SK-N-SH (cell line): ENCODE measurements at regions not wholly inside any gene's neighbourhood (a gene's known extent, or its start where the extent isn't known, plus 50 kb on each side); places are given as distances from the start of the nearest gene placed in this dataset.

Experiments
- CTCF ChIA-PET: fragments of 300-600, 350-600 bp; formaldehyde crosslinking; extraction: SDS; loops from one replicate; lab custom pipeline; 2021; lab: Yijun Ruan, JAX
- POLR2A ChIA-PET: fragments of 350-600 bp; sonication (Branson Sonifier 250); formaldehyde crosslinking; extraction: SDS; loops from one replicate; lab custom pipeline; 2020; ENCODE audit warnings: antibody characterized with exemption, inconsistent platforms; lab: Yijun Ruan, JAX
- DNase-seq: peaks from one replicate; pipeline ENCODE4 v3.0.0; 2012
- H2AFZ ChIP-seq: fragments of 200-600 bp; sonication (generic); 2 replicates; pipeline ENCODE4 v1.8.1; 2016; ENCODE audit warnings: antibody characterized with exemption, mild to moderate bottlenecking, low read depth
- H3F3A ChIP-seq: fragments of 200-600 bp; sonication (generic); replicated peaks from 2 replicates; pipeline ENCODE3; 2016; ENCODE audit warnings: antibody characterized with exemption, mild to moderate bottlenecking; ENCODE audit not compliant: insufficient read depth
- H3K27ac ChIP-seq, 2 experiments: fragments of 200-500 bp in 1 of 2; fragments of 200-600 bp in 1 of 2; sonication (Bioruptor generic) in 1 of 2; sonication (generic), shearing (Covaris generic) in 1 of 2; 2 replicates each; pipeline versions ENCODE4 v1.5.1 to v1.6.1; 2014 to 2016; ENCODE audit warnings: low read depth in 2 of 2, inconsistent platforms in 1 of 2, low read length in 1 of 2, mild to moderate bottlenecking in 1 of 2, mixed read lengths in 1 of 2
- H3K27me3 ChIP-seq: fragments of 200-600 bp; sonication (generic), shearing (Covaris generic); 2 replicates; pipeline ENCODE4 v1.6.1; 2016; ENCODE audit warnings: mixed run types; ENCODE audit not compliant: insufficient read depth
- H3K36me3 ChIP-seq, 2 experiments: fragments of 200-500 bp in 1 of 2; fragments of 200-600 bp in 1 of 2; sonication (Bioruptor generic) in 1 of 2; sonication (generic) in 1 of 2; replicated peaks in 1 of 2; 2 replicates each; pipeline versions ENCODE3 to v1.5.1; 2014 to 2016; ENCODE audit warnings: low read length in 1 of 2, mild to moderate bottlenecking in 1 of 2; ENCODE audit not compliant: insufficient read depth in 2 of 2, control insufficient read depth in 1 of 2
- H3K4me1 ChIP-seq, 2 experiments: fragments of 200-500 bp in 1 of 2; fragments of 200-600 bp in 1 of 2; sonication (Bioruptor generic) in 1 of 2; sonication (generic), shearing (Covaris generic) in 1 of 2; 2 replicates each; pipeline versions ENCODE4 v1.5.1 to v1.6.1; 2014 to 2016; ENCODE audit warnings: low read depth in 1 of 2, low read length in 1 of 2, mixed run types in 1 of 2; ENCODE audit not compliant: insufficient read depth in 2 of 2, control insufficient read depth in 1 of 2
- H3K4me2 ChIP-seq: fragments of 200-600 bp; sonication (generic), shearing (Covaris generic); 2 replicates; pipeline ENCODE4 v1.6.1; 2017; ENCODE audit warnings: mixed run types
- H3K4me3 ChIP-seq, 2 experiments: fragments of 200-500 bp in 1 of 2; fragments of 200-600 bp in 1 of 2; sonication (Bioruptor generic) in 1 of 2; sonication (generic), shearing (Covaris generic) in 1 of 2; 2 replicates each; pipeline versions ENCODE4 v1.5.1 to v1.8.1; 2014 to 2016; ENCODE audit warnings: low read depth in 2 of 2, inconsistent platforms in 1 of 2, low read length in 1 of 2, mild to moderate bottlenecking in 1 of 2, mixed read lengths in 1 of 2, moderate library complexity in 1 of 2
- H3K79me2 ChIP-seq: fragments of 200-600 bp; sonication (generic); 2 replicates; pipeline ENCODE4 v1.8.1; 2017; ENCODE audit warnings: mild to moderate bottlenecking; ENCODE audit not compliant: insufficient read depth
- H3K9ac ChIP-seq: fragments of 200-600 bp; sonication (generic); 2 replicates; pipeline ENCODE4 v1.6.1; 2017; ENCODE audit warnings: mixed run types
- H3K9me2 ChIP-seq: fragments of 200-600 bp; sonication (generic); 2 replicates; pipeline ENCODE4 v1.6.1; 2017; ENCODE audit warnings: mixed run types
- H3K9me3 ChIP-seq: fragments of 200-600 bp; sonication (generic); 2 replicates; pipeline ENCODE4 v1.6.1; 2017; ENCODE audit warnings: mixed run types, mild to moderate bottlenecking, moderate library complexity
- H4K20me1 ChIP-seq: fragments of 200-600 bp; sonication (generic); 2 replicates; pipeline ENCODE4 v1.6.1; 2017; ENCODE audit warnings: mild to moderate bottlenecking, mixed run types; ENCODE audit not compliant: insufficient read depth
- CTCF ChIP-seq: fragments of 200-600 bp; sonication (generic); IDR thresholded peaks from 2 replicates; pipeline ENCODE4 v1.6.1; 2017; ENCODE audit warnings: antibody characterized with exemption, mild to moderate bottlenecking, moderate library complexity
- ELF1 ChIP-seq: IDR thresholded peaks from 2 replicates; pipeline ENCODE4 v1.4.0; 2012
- EZH2phosphoT487 ChIP-seq: fragments of 200-600 bp; sonication (generic); IDR thresholded peaks from 2 replicates; pipeline ENCODE4 v1.6.1; 2017; ENCODE audit warnings: low read depth, mixed run types, mild to moderate bottlenecking, antibody characterized with exemption, moderate library complexity, borderline replicate concordance
- FOSL2 ChIP-seq: IDR thresholded peaks from 2 replicates; pipeline ENCODE4 v1.4.0; 2012; ENCODE audit warnings: low read depth, mild to moderate bottlenecking, moderate library complexity, borderline replicate concordance
- FOXM1 ChIP-seq: IDR thresholded peaks from 2 replicates; pipeline ENCODE4 v1.4.0; 2012; ENCODE audit warnings: low read depth, mild to moderate bottlenecking
- GATA2 ChIP-seq: sonication (generic); formaldehyde crosslinking; IDR thresholded peaks from 2 replicates; pipeline ENCODE4 v1.5.0; 2020; ENCODE audit warnings: mild to moderate bottlenecking, missing genetic modification reagents
- IRF3 ChIP-seq: fragments of 150-350 bp; IDR thresholded peaks from 2 replicates; pipeline ENCODE4 v1.6.1; 2016; ENCODE audit warnings: mild to moderate bottlenecking, low read depth, low read length
- MAX ChIP-seq: IDR thresholded peaks from 2 replicates; pipeline ENCODE4 v1.4.0; 2012; ENCODE audit warnings: low read depth
- MEF2A ChIP-seq: IDR thresholded peaks from 2 replicates; pipeline ENCODE4 v1.4.0; 2012; ENCODE audit warnings: low read depth, borderline replicate concordance
- NFIC ChIP-seq: IDR thresholded peaks from 2 replicates; pipeline ENCODE4 v1.4.0; 2012; ENCODE audit warnings: borderline replicate concordance
- NRF1 ChIP-seq: IDR thresholded peaks from 2 replicates; pipeline ENCODE4 v1.6.1; 2012; ENCODE audit warnings: low read depth, mild to moderate bottlenecking, low read length
- RAD21 ChIP-seq: IDR thresholded peaks from 2 replicates; pipeline ENCODE4 v1.6.1; 2012; ENCODE audit warnings: mild to moderate bottlenecking, low read length
- RCOR1 ChIP-seq: fragments of 150-350 bp; IDR thresholded peaks from 2 replicates; pipeline ENCODE4 v1.6.1; 2017; ENCODE audit warnings: antibody characterized with exemption, low read length
- SIN3A ChIP-seq: IDR thresholded peaks from 2 replicates; pipeline ENCODE4 v1.6.1; 2012; ENCODE audit warnings: low read depth, mild to moderate bottlenecking, low read length, moderate library complexity, borderline replicate concordance
- TAF1 ChIP-seq: IDR thresholded peaks from 2 replicates; pipeline ENCODE4 v1.6.1; 2012; ENCODE audit warnings: low read depth, mild to moderate bottlenecking, low read length, moderate library complexity, borderline replicate concordance
- TCF12 ChIP-seq: IDR thresholded peaks from 2 replicates; pipeline ENCODE4 v1.4.0; 2012
- TEAD4 ChIP-seq: IDR thresholded peaks from 2 replicates; pipeline ENCODE4 v1.4.0; 2012; ENCODE audit warnings: mild to moderate bottlenecking, borderline replicate concordance; ENCODE audit not compliant: insufficient read depth
- USF2 ChIP-seq: fragments of 150-350 bp; IDR thresholded peaks from 2 replicates; pipeline ENCODE4 v1.6.1; 2017; ENCODE audit warnings: antibody characterized with exemption, low read length, low read depth, borderline replicate concordance
- YY1 ChIP-seq: IDR thresholded peaks from 2 replicates; pipeline ENCODE4 v1.4.0; 2012; ENCODE audit warnings: low read depth, mild to moderate bottlenecking
- whole genome bisulfite sequencing: methylation state at CpG from one replicate; pipeline ENCODE4 v1.1.6; 2017; ENCODE audit warnings: low lambda C conversion rate; 5-methylcytosine and 5-hydroxymethylcytosine counted together

- ChIA-PET CTCF (interaction anchor here (1.0 kb wide), 1 partner anchor 563 kb away, joined by 3 read pairs; no protein-coding TSS in a partner anchor), POLR2A (no interaction called here)
- Histone ChIP-seq H3K9me2 (no peaks in the 10 kb centered on the region), H3K4me2 (no peak overlapping the region), H3K79me2 (no peaks in the 10 kb centered on the region), H3F3A (no peaks in the 10 kb centered on the region), H2AFZ (no peak overlapping the region), H3K9ac (no peak overlapping the region), H3K27ac (no peak overlapping the region), H4K20me1 (no peaks in the 10 kb centered on the region), H3K36me3 (no peaks in the 10 kb centered on the region), H3K9me3 (no peaks in the 10 kb centered on the region), H3K4me3 (no peak overlapping the region), H3K4me1 (no peaks in the 10 kb centered on the region), H3K27me3 (no peaks in the 10 kb centered on the region)
- WGBS = 54% methylated on average over 2 of the region's 2 CpGs
- DNase-seq = no peak
- TF ChIP-seq TEAD4 (no peak), YY1 (no peak), FOSL2 (no peak), TCF12 (no peak), SIN3A (no peak), RAD21 (no peak), MAX (no peak)
Observed at GRCh38 chr5:89292487-89292886, 409.5 kb upstream of the MEF2C start.

GRCh38 chr5:89289604-89290003, 406.6 kb upstream of the MEF2C start:
- H3K9me2 ChIP-seq = no peaks in the 10 kb centered on the region
- no peaks in the 10 kb centered on the region for H3K79me2 ChIP-seq
- no peaks in the 10 kb centered on the region for H3K27me3 ChIP-seq
- no peak overlapping the region for H3K4me3 ChIP-seq
- no peaks in the 10 kb centered on the region for H4K20me1 ChIP-seq
- H3K4me2 ChIP-seq = no peak overlapping the region
- TF ChIP-seq TAF1 (no peak), TCF12 (no peak), RCOR1 (no peak), SIN3A (no peak), GATA2 (CRISPR knock-in tag) (no peak), NFIC (no peak), MEF2A (no peak), CTCF (no peak), FOXM1 (no peak), IRF3 (no peak), YY1 (no peak), NRF1 (no peak), FOSL2 (no peak), EZH2phosphoT487 (no peak), TEAD4 (no peak), USF2 (no peak), ELF1 (no peak)
- POLR2A ChIA-PET = no interaction called here
- H3K4me1 ChIP-seq = no peaks in the 10 kb centered on the region
- H3K9ac ChIP-seq = no peak overlapping the region
- no peak for DNase-seq
- WGBS = 50% methylated on average over 3 of the region's 3 CpGs
- no peaks in the 10 kb centered on the region for H3K9me3 ChIP-seq
- CTCF ChIA-PET = no interaction called here
- no peak overlapping the region for H3K27ac ChIP-seq
- no peaks in the 10 kb centered on the region for H3F3A ChIP-seq
- H3K36me3 ChIP-seq = peaks cover 0 to 2% of the 10 kb centered on the region in 2 experiments
- H2AFZ ChIP-seq = no peak overlapping the region
